ENCODE measurements at regions not wholly inside any gene's neighbourhood (a gene's known extent, or its start where the extent isn't known, plus 50 kb on each side); places are given as distances from the start of the nearest gene placed in this dataset.

GRCh38 chr3:72310419-72311380 lies 525.8 kb upstream of the PROK2 start:
- Histone ChIP-seq H3K14ac (replicated peaks; ENCODE audit: low read depth, low read length) (peak overlapping the region; percentile 87), H2AK5ac (ENCODE audit: low read depth, low read length) (peak overlapping the region; percentile 91), H4K91ac (ENCODE audit: insufficient read depth, low read depth, low read length) (peak overlapping the region; percentile 89), H3K9me1 (ENCODE audit: insufficient read depth, low read length) (peaks cover 13% of the 10 kb centered on the region), H4K8ac (ENCODE audit: low read depth in 2 of 2, low read length in 2 of 2) (peak overlapping the region; percentile 56 to 94), H3K27ac (ENCODE audit: insufficient read depth, low read length) (peak overlapping the region; percentile 65), H2BK15ac (ENCODE audit: low read depth, low read length) (peak overlapping the region; percentile 86; the same call in 1 of the 3 replicates), H3K36me3 (ENCODE audit: control insufficient read depth, insufficient read depth, low read length) (no peaks in the 10 kb centered on the region), H4K20me1 (ENCODE audit: insufficient read depth, low read length) (no peaks in the 10 kb centered on the region), H3K4me3 (ENCODE audit: insufficient read depth, low read depth, low read length) (no peak overlapping the region), H3K18ac (ENCODE audit: low read depth, low read length) (peak overlapping the region; percentile 75), H3K27me3 (ENCODE audit: control insufficient read depth, insufficient read depth, low read length) (no peaks in the 10 kb centered on the region), H3K56ac (ENCODE audit: extremely low read depth, insufficient read depth, low read length) (no peak overlapping the region), H2AK9ac (replicated peaks; ENCODE audit: low read depth, low read length, poor library complexity) (peak overlapping the region; percentile 2), H3K9ac (ENCODE audit: low read depth, low read length) (0 out of 2 replicates have a peak overlapping the region, but pooled peaks have one; percentile 30), H3K4me1 (ENCODE audit: control insufficient read depth, insufficient read depth, low read length) (peaks cover 10% of the 10 kb centered on the region), H3K9me3 (ENCODE audit: control insufficient read depth, insufficient read depth, low read length) (no peaks in the 10 kb centered on the region), H2BK5ac (ENCODE audit: low read depth, low read length, poor library complexity, severe bottlenecking) (peak overlapping the region; percentile 66), H3K4ac (ENCODE audit: low read depth, low read length) (peak overlapping the region; percentile 72), H3K4me2 (ENCODE audit: low read depth, low read length) (peak overlapping the region; percentile 49), H3K23ac (ENCODE audit: low read depth, low read length) (peak overlapping the region; percentile 25; the same call in 1 of the 2 replicates), H2AFZ (replicated peaks; ENCODE audit: low read length, poor library complexity) (peak overlapping the region; percentile 86), H3K79me1 (ENCODE audit: low read depth in 1 of 2, low read length in 2 of 2) (no peaks in the 10 kb centered on the region), H4K5ac (ENCODE audit: low read depth, low read length) (peak overlapping the region; percentile 71), H2BK20ac (ENCODE audit: low read depth, low read length) (peak overlapping the region; percentile 91), H2BK120ac (ENCODE audit: low read depth, low read length) (peak overlapping the region; percentile 85)
- ChIA-PET POLR2A (ENCODE audit: unreplicated experiment) (no interaction called here), CTCF (no interaction called here)
- DNase-seq (peak; percentile 85), ATAC-seq (ENCODE audit: low read depth) (peak; percentile 99)
- in situ Hi-C loops (cut with MboI; ENCODE audit: low sequenced_read_pairs) = no loop called here
- intact Hi-C loops (cut with micrococcal nuclease) = no loop called here
- 80% methylated on average over 1 of the region's 20 CpGs; no CpG with 5 or more reads in 1 of the 2 experiments for WGBS, 2 experiments (ENCODE audit: extremely low coverage in 2 of 2, insufficient read length in 1 of 2)
- TF ChIP-seq CEBPB (IDR thresholded peaks at IDR 0.05; ENCODE audit: low read depth, low read length) (no peak), CTCF (conservative IDR thresholded peaks at IDR 0.05; ENCODE audit: low read depth, low read length) (no peak), BHLHE40 (IDR thresholded peaks at IDR 0.05; ENCODE audit: low read depth, low read length) (0 out of 2 replicates have a peak, but pooled peaks have one; percentile 6), SMC3 (IDR thresholded peaks at IDR 0.05; ENCODE audit: low read depth, low read length) (0 out of 2 replicates have a peak, but pooled peaks have one; percentile 16), FOS (IDR thresholded peaks at IDR 0.05; ENCODE audit: low read depth, low read length) (peak; percentile 48; the same call in 1 of the 2 replicates), POLR2A (IDR thresholded peaks at IDR 0.05; ENCODE audit: low read depth, low read length) (no peak), RCOR1 (IDR thresholded peaks at IDR 0.05; ENCODE audit: insufficient replicate concordance, low read length) (peak; percentile 71), RAD21 (IDR thresholded peaks at IDR 0.05; ENCODE audit: low read length) (no peak), MAZ (IDR thresholded peaks at IDR 0.05; ENCODE audit: borderline replicate concordance, low read depth, low read length) (peak; percentile 46; the same call in 1 of the 2 replicates)
- dilution Hi-C loops (cut with HindIII; ENCODE audit: low sequenced_read_pairs, unreplicated experiment) = no loop called here
- no TSS peak for BruUV-seq (replicated peaks)

Measured in IMR-90 (cell line).